HL-60 (cell line): ENCODE measurements at regions not wholly inside any gene's neighbourhood (a gene's known extent, or its start where the extent isn't known, plus 50 kb on each side); places are given as distances from the start of the nearest gene placed in this dataset.

Source experiments
- DNase-seq, 2 experiments: peaks; one replicate each; pipeline ENCODE4 v3.0.0-alpha.2; 2010 to 2020; ENCODE audit warnings: low read depth in 1 of 2, low spot score in 1 of 2
- H3K27ac ChIP-seq: fragments of 250-450 bp; sonication (Bioruptor Pico); replicated peaks from 2 replicates; pipeline ENCODE4 v1.5.1; 2020; ENCODE audit warnings: mild to moderate bottlenecking, moderate library complexity
- H3K27me3 ChIP-seq: fragments of 250-450 bp; sonication (Bioruptor Pico); 2 replicates; pipeline ENCODE4 v1.5.1; 2021; ENCODE audit warnings: mild to moderate bottlenecking, moderate library complexity; ENCODE audit not compliant: insufficient read depth, poor library complexity, severe bottlenecking
- H3K4me3 ChIP-seq: replicated peaks from 2 replicates; pipeline ENCODE4 v1.5.1; 2011; ENCODE audit warnings: mild to moderate bottlenecking, control low read depth, low read length; ENCODE audit not compliant: insufficient read depth
- GABPA ChIP-seq: IDR thresholded peaks from 2 replicates; pipeline ENCODE4 v1.6.1; 2012; ENCODE audit warnings: low read depth
- POLR2AphosphoS5 ChIP-seq: IDR thresholded peaks from 2 replicates; pipeline ENCODE4 v1.6.1; 2012; ENCODE audit warnings: low read depth
- SPI1 ChIP-seq: IDR thresholded peaks from 2 replicates; pipeline ENCODE4 v1.6.1; 2012; ENCODE audit warnings: low read depth, mild to moderate bottlenecking, borderline replicate concordance
- TF ChIP-seq, protein P1 (sequence below): IDR thresholded peaks from 2 replicates; pipeline ENCODE4 v1.6.1; 2012; ENCODE audit warnings: low read depth; ENCODE audit not compliant: insufficient replicate concordance
- TF ChIP-seq, protein P2 (sequence below): IDR thresholded peaks from one replicate; pipeline ENCODE4 v1.5.1; 2011; ENCODE audit warnings: low read length, control low read depth, inconsistent platforms; ENCODE audit not compliant: insufficient read depth

DNA sequence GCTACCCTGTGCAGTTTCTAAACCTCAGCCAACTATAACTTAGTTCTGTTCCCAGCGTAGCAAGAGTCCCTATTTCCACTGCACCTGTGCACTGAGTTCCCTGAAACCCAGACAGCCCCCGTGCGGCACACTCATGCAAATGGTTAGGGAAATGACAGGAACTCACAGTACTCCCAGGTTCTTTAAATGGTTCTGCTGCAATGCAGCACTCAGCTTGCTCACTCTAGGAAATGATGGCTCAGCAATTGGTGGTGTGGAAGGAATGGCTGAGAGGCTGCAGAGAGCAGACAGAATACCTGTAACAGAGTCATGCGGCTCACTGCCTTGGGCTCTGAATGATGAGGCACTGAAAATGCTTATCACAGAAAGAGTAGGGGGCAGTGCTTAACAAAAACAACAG is 143.0 kb downstream of the RAD51AP2 start:
- H3K27ac ChIP-seq = no peak overlapping the region
- TF ChIP-seq GABPA (no peak), SPI1 (no peak), POLR2AphosphoS5 (no peak)
- H3K4me3 ChIP-seq = no peak overlapping the region
- no peak for DNase-seq
- H3K27me3 ChIP-seq = no peaks in the 10 kb centered on the region

DNA sequence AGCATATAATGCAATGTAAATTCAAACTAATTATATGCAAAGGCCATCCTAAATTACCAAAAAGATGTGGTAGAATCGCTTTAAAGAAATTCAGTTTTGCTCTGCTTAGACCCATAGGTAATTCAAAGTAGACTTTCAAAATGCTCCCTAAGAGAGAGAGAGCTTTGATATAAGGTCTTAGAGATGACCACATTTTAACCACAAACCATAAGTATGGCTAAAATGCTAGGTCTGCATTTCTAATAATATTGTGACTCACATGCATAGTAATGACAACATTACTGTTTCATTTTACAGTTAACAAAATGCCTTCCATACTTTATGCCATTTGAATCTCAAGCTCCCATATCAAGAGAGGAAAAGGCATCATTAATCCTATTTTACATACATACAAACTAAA is 144.5 kb downstream of the RAD51AP2 start:
- TF ChIP-seq SPI1 (no peak), GABPA (no peak), POLR2AphosphoS5 (no peak)
- TF ChIP-seq, protein P1, sequence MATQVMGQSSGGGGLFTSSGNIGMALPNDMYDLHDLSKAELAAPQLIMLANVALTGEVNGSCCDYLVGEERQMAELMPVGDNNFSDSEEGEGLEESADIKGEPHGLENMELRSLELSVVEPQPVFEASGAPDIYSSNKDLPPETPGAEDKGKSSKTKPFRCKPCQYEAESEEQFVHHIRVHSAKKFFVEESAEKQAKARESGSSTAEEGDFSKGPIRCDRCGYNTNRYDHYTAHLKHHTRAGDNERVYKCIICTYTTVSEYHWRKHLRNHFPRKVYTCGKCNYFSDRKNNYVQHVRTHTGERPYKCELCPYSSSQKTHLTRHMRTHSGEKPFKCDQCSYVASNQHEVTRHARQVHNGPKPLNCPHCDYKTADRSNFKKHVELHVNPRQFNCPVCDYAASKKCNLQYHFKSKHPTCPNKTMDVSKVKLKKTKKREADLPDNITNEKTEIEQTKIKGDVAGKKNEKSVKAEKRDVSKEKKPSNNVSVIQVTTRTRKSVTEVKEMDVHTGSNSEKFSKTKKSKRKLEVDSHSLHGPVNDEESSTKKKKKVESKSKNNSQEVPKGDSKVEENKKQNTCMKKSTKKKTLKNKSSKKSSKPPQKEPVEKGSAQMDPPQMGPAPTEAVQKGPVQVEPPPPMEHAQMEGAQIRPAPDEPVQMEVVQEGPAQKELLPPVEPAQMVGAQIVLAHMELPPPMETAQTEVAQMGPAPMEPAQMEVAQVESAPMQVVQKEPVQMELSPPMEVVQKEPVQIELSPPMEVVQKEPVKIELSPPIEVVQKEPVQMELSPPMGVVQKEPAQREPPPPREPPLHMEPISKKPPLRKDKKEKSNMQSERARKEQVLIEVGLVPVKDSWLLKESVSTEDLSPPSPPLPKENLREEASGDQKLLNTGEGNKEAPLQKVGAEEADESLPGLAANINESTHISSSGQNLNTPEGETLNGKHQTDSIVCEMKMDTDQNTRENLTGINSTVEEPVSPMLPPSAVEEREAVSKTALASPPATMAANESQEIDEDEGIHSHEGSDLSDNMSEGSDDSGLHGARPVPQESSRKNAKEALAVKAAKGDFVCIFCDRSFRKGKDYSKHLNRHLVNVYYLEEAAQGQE = no peak
- TF ChIP-seq, protein P2, sequence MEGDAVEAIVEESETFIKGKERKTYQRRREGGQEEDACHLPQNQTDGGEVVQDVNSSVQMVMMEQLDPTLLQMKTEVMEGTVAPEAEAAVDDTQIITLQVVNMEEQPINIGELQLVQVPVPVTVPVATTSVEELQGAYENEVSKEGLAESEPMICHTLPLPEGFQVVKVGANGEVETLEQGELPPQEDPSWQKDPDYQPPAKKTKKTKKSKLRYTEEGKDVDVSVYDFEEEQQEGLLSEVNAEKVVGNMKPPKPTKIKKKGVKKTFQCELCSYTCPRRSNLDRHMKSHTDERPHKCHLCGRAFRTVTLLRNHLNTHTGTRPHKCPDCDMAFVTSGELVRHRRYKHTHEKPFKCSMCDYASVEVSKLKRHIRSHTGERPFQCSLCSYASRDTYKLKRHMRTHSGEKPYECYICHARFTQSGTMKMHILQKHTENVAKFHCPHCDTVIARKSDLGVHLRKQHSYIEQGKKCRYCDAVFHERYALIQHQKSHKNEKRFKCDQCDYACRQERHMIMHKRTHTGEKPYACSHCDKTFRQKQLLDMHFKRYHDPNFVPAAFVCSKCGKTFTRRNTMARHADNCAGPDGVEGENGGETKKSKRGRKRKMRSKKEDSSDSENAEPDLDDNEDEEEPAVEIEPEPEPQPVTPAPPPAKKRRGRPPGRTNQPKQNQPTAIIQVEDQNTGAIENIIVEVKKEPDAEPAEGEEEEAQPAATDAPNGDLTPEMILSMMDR = no peak
- no peak for DNase-seq
- no peaks in the 10 kb centered on the region for H3K27me3 ChIP-seq

DNA sequence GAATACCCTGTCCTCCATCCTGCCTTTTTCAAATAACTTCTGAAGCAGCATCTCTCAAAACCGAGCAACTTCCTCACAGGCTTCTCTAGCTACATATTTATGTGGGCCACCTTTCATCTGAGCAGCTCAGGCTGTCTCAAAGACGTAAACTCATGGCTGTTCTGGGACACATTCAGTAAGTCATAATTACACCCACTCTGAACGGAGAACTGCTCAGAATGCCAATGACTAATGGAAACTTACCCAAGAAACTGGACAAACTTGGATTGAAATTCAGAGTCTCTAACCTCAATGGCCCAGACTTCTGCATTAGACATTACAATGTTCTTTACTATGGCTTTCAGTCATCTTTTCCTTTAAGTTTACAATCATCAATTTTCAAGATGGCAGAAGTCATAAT is 145.2 kb downstream of the RAD51AP2 start:
- no peaks in the 10 kb centered on the region for H3K27me3 ChIP-seq
- no peak for DNase-seq
- H3K27ac ChIP-seq = no peak overlapping the region
- no peak overlapping the region for H3K4me3 ChIP-seq
- TF ChIP-seq GABPA (no peak), SPI1 (no peak), POLR2AphosphoS5 (no peak)
- TF ChIP-seq, protein P1 = no peak
- TF ChIP-seq, protein P2 = no peak

More for the DNA sequence above, 144.5 kb downstream of the RAD51AP2 start:
- Histone ChIP-seq H3K27ac (no peak overlapping the region), H3K4me3 (no peak overlapping the region)

DNA sequence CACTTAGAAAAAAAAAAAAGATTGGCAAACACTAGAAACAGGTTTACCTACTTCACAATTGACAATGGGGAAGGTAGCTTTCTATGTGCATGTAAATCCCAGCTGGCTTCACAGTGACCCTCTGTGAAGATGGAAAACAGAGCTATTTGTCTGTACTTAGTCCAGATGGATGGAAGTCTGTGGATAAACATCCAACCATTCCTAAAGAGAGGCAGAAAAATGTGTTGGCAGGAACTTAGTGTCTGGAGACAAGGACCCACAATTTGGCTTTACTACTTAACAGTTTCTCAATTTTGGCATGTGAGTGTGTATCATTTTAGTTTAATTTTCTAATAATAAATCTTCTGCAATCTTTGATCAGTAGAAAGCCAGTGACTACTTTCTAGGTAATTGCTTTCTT is 154.4 kb downstream of the RAD51AP2 start:
- no peak overlapping the region for H3K27ac ChIP-seq
- no peaks in the 10 kb centered on the region for H3K27me3 ChIP-seq
- no peak overlapping the region for H3K4me3 ChIP-seq
- no peak for TF ChIP-seq POLR2AphosphoS5
- no peak for DNase-seq

DNA sequence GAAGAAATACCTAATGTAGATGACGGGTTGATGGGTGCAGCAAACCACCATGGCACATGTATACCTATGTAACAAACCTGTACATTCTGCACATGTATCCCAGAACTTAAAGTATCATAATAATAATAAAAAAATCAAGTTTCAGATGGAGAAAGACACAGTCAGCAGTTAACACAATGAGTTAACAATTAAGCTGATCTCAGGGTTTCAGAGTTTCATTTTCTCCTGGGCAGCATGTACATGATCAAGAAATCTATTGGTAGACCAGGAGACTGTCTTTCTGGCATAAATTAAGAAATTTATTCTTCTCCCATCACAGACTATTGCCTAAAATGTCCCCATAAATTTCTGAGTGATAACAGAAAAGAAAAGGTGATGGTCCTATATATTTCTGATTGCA is 155.3 kb downstream of the RAD51AP2 start:
- no peak for DNase-seq
- H3K27ac ChIP-seq = no peak overlapping the region
- H3K4me3 ChIP-seq = no peak overlapping the region
- no peaks in the 10 kb centered on the region for H3K27me3 ChIP-seq
- no peak for TF ChIP-seq SPI1
